IPS-18a (cell line): ENCODE measurements at regions not wholly inside any gene's neighbourhood (a gene's known extent, or its start where the extent isn't known, plus 50 kb on each side); places are given as distances from the start of the nearest gene placed in this dataset.
A peak's percentile ranks its signal among the peaks of the same experiment; 100 is the strongest.
"Not testable (repeated sequence)": the region's sequence is repeated elsewhere in the genome, so short reads cannot be mapped to it uniquely, and the experiment has no call there.

Source experiments
- H3K27ac ChIP-seq: one replicate; pipeline ENCODE4 v1.5.1; 2013; ENCODE audit warnings: low read length
- H3K27me3 ChIP-seq: one replicate; pipeline ENCODE4 v1.6.1; 2013; ENCODE audit warnings: mild to moderate bottlenecking, low read length; ENCODE audit not compliant: control insufficient read depth, insufficient read depth
- H3K36me3 ChIP-seq: one replicate; pipeline ENCODE4 v1.6.1; 2013; ENCODE audit warnings: low read depth, low read length; ENCODE audit not compliant: control insufficient read depth
- H3K4me1 ChIP-seq: one replicate; pipeline ENCODE4 v1.6.1; 2013; ENCODE audit warnings: low read depth, low read length; ENCODE audit not compliant: control insufficient read depth
- H3K4me3 ChIP-seq: one replicate; pipeline ENCODE4 v1.5.1; 2013; ENCODE audit warnings: low read length
- H3K9ac ChIP-seq: one replicate; pipeline ENCODE4 v1.6.1; 2013; ENCODE audit warnings: mild to moderate bottlenecking, low read length, moderate library complexity
- H3K9me3 ChIP-seq: one replicate; pipeline ENCODE4 v1.6.1; 2013; ENCODE audit warnings: low read depth, low read length; ENCODE audit not compliant: control insufficient read depth

GRCh38 chr9:39533763-39534548, 178.5 kb downstream of the SPATA31A1 start:
- H3K27me3 ChIP-seq, H3K27ac ChIP-seq, H3K4me3 ChIP-seq, H3K9ac ChIP-seq, H3K36me3 ChIP-seq, H3K9me3 ChIP-seq, H3K4me1 ChIP-seq: not testable (repeated sequence)

GRCh38 chr9:39534897-39535296, 179.4 kb downstream of the SPATA31A1 start:
- H3K4me3 ChIP-seq, H3K36me3 ChIP-seq, H3K27me3 ChIP-seq, H3K27ac ChIP-seq, H3K9ac ChIP-seq, H3K4me1 ChIP-seq, H3K9me3 ChIP-seq: not testable (repeated sequence)

- H3K27ac ChIP-seq, H3K27me3 ChIP-seq, H3K9ac ChIP-seq, H3K4me3 ChIP-seq, H3K9me3 ChIP-seq, H3K36me3 ChIP-seq, H3K4me1 ChIP-seq: not testable (repeated sequence)
Measured at GRCh38 chr9:39542157-39542556, 186.7 kb downstream of the SPATA31A1 start.

DNA sequence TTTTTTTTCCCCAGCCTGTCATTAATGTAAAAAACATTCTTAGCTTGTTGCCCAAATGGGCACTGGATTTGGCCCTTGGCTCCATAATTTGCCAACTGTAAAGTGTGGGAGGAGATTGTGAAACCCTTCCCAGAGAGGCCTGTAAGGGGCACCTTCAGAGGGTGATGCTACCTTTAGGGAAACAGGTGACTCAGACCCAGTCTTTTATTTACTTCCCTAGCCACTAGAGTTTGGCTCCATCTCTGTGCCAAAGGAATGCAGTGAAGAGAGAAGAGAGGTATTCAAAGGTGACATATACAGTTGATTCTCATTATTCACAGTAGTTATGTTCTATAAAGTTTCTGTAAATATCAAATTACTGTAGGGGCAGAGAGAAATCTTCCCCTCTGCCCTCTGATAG, 189.6 kb downstream of the SPATA31A1 start:
- not testable (repeated sequence) for H3K4me3 ChIP-seq, H3K27ac ChIP-seq, H3K27me3 ChIP-seq, H3K36me3 ChIP-seq, H3K9me3 ChIP-seq, H3K9ac ChIP-seq, H3K4me1 ChIP-seq

DNA sequence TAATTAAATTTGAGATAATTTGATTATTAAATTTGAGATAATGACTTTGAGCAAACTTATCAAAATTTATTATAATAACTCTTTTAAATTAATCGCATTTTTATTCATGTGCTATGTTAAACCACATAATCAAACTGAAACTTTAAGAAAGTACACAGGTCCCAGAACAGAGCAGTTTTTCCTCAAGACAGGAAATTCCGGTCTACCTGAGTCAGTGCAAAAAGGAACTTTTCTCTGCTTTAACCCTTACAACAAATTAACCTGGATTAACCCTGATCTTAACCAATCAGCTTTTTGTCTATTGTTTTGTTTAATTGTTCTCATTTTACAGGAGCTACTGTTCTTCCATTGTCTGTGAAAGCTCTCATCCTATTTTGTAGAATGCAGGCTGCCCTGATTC, 195.1 kb downstream of the SPATA31A1 start:
- peak overlapping the region; percentile 57 for H3K27ac ChIP-seq
- H3K36me3 ChIP-seq, H3K27me3 ChIP-seq, H3K9me3 ChIP-seq, H3K4me1 ChIP-seq: not testable (repeated sequence)
- H3K9ac ChIP-seq, result peak overlapping the region; percentile 32
- H3K4me3 ChIP-seq, result peak overlapping the region; percentile 30

GRCh38 chr9:39551544-39551943, 196.1 kb downstream of the SPATA31A1 start:
- H3K9ac ChIP-seq, result peak overlapping the region; percentile 64
- not testable (repeated sequence) for H3K27ac ChIP-seq, H3K9me3 ChIP-seq, H3K36me3 ChIP-seq, H3K27me3 ChIP-seq, H3K4me1 ChIP-seq
- peak overlapping the region; percentile 49 for H3K4me3 ChIP-seq

GRCh38 chr9:39552242-39552881, 196.9 kb downstream of the SPATA31A1 start:
- not testable (repeated sequence) for H3K9me3 ChIP-seq, H3K36me3 ChIP-seq, H3K4me1 ChIP-seq, H3K27me3 ChIP-seq
- H3K27ac ChIP-seq, result peak overlapping the region; percentile 70
- peak overlapping the region; percentile 64 for H3K9ac ChIP-seq
- H3K4me3 ChIP-seq, result peak overlapping the region; percentile 49

DNA sequence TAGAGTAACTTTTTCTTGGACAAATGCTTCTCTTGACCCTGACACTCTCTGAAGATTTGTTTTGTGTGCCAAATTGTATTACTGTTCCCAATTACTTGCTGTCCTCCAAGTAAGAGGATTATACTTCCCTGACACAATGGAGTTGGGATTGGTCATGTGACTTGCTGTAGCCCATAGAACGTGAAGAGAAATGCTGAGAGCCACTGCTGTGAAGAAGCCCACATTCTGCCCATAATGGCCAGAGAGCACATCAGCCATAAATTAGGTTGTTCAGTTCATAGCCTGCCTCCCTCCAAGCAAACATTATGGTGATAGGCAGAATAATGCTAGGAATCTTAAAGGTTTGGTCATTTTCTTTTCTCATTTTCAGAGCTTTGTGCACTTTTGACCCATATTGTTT, 198.9 kb downstream of the SPATA31A1 start:
- not testable (repeated sequence) for H3K4me3 ChIP-seq, H3K9ac ChIP-seq, H3K27ac ChIP-seq, H3K4me1 ChIP-seq, H3K36me3 ChIP-seq, H3K9me3 ChIP-seq, H3K27me3 ChIP-seq

- not testable (repeated sequence) for H3K9me3 ChIP-seq, H3K36me3 ChIP-seq, H3K4me3 ChIP-seq, H3K4me1 ChIP-seq, H3K9ac ChIP-seq, H3K27ac ChIP-seq, H3K27me3 ChIP-seq
Measured at GRCh38 chr9:39559384-39559783, 203.9 kb downstream of the SPATA31A1 start.

DNA sequence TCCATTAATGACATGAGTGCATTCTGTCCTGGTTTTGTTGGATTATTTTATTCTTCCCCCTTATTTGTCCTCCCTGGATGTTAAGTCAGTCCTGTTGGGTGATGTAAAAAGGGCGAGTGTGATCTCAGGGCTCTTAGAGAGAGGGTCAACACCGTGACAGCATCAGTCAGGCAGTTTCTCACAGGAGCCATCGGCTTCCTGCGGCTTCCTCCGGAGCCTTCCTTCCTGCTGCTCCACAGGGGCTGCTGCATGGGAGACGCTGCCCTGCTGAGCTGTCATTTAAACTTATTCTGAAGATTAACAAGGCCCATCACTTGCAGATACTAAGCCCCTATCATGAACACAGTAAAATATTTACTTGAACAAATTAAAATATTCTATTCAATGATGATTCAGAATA, 211.3 kb downstream of the SPATA31A1 start:
- not testable (repeated sequence) for H3K9me3 ChIP-seq

GRCh38 chr9:39567396-39567795, 211.9 kb downstream of the SPATA31A1 start:
- not testable (repeated sequence) for H3K4me1 ChIP-seq, H3K4me3 ChIP-seq, H3K27ac ChIP-seq, H3K9ac ChIP-seq, H3K27me3 ChIP-seq, H3K36me3 ChIP-seq, H3K9me3 ChIP-seq

More for the DNA sequence above, 211.3 kb downstream of the SPATA31A1 start:
- not testable (repeated sequence) for H3K36me3 ChIP-seq, H3K27ac ChIP-seq, H3K4me1 ChIP-seq, H3K4me3 ChIP-seq, H3K27me3 ChIP-seq, H3K9ac ChIP-seq

GRCh38 chr9:39568900-39569299, 213.4 kb downstream of the SPATA31A1 start:
- H3K9ac ChIP-seq, H3K27ac ChIP-seq, H3K4me3 ChIP-seq, H3K27me3 ChIP-seq, H3K9me3 ChIP-seq, H3K4me1 ChIP-seq, H3K36me3 ChIP-seq: not testable (repeated sequence)
